GM18867 (cell line): ENCODE measurements at regions not wholly inside any gene's neighbourhood (a gene's known extent, or its start where the extent isn't known, plus 50 kb on each side); places are given as distances from the start of the nearest gene placed in this dataset.
"Not testable (repeated sequence)": the region's sequence is repeated elsewhere in the genome, so short reads cannot be mapped to it uniquely, and the experiment has no call there.

Experiments
- ATAC-seq: cut with Tn5 transposase; IDR thresholded peaks from one replicate; pipeline ENCODE4 v1.9.1; 2021; ENCODE audit warnings: mild to moderate bottlenecking, moderate library complexity; ENCODE audit not compliant: unreplicated experiment

DNA sequence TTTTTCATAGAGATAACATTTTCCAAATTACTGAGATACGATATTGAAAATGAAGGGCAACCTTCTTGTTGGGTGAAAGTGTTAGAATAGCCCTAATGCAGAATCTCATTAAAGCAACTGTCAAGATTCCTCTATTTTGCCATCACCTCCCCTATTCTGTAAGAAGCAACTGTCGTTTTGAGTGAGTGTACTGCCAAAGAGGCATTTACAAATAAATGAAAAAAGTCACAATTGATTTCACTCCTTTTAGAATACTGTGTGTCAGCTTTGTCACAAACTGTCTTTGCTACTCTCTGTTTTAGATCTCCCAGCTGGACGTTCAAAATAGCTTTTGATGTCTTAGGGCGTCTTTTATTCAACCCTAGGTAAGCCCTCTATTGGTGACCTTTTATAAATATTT is 322.8 kb upstream of the NAALADL2 start:
- ATAC-seq, result no peak

DNA sequence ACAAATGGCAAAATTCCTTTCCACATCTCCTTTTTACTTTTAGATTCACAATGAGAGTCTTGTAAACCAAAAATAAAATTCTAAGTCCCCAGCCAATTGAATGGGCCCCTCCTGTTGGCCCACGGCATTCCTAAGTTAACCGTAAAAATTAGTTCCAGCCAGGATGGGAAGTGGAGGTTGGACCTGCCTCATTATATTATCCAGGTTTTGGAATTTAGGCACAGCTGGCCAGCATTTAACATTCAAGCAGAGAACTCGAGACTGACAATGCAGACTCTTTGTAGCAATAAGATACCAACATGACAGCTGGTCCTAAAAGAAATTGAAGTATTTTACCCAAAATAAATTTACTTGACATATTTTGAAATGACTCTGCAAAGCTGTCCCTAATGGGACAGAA is 321.0 kb upstream of the NAALADL2 start:
- no peak for ATAC-seq

DNA sequence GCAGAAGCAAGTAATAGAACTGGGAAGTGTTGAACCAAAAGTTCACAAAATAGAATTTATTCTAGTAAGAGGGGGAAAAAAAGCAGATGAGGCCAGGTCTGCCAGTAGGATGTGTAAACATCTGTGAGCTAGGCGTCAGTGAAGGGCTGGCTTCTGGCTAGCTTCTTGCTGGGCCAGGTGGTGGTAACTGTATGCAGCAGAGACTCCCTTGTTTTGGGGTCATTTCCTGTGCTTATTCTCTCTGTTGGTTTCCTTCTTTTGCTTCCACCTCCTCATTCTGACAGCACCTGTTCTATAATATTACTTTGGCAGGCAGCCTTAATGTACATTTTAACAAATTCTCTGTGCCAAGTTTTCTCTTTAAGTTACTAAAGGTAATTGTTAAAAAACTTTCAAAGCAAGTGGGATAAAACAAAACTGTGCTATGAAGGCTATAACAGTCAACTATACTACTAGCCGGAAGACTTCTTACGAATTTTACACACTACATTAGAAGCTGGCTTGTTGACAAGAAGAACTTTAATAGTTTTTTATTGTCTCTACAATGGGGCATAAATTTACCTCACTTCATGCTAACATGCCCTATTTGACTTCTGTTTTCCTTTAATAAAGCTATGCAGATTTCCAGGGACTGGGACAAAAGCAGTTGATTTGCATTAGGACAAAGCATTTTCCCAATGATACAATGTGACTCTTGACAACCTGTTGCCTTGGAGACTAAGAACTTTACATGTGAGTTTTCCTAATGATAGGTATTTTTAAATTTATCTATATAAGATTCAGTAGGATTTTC is 318.8 kb upstream of the NAALADL2 start:
- ATAC-seq, result no peak

DNA sequence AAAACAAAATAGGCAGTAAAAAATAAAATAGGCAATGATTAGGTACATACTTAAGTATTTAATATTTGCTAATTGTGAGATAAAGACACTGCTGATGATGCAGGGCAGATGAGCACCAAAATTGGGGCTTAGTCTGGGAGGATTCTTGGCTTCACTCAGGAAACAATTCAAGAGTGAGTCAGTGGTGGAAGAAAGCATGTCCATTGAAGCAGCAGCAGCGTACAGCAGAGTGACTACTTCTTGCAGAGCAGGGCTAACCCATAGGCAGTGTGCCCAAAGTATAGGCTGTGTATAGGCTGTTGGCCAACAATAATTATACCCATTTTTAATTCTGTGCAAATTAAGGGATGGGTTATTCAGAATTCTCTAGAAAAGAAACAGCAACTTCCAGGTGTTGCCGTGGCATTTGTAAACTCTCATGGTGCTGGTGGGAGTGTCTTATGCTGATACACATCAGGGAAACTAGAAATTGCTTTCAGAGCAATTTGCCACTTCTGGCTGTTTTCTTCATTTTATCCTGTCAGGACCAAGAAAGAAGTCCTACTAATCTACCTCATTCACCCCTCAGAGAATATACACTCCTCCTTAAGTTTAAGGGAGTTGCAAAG is 317.3 kb upstream of the NAALADL2 start:
- no peak for ATAC-seq

DNA sequence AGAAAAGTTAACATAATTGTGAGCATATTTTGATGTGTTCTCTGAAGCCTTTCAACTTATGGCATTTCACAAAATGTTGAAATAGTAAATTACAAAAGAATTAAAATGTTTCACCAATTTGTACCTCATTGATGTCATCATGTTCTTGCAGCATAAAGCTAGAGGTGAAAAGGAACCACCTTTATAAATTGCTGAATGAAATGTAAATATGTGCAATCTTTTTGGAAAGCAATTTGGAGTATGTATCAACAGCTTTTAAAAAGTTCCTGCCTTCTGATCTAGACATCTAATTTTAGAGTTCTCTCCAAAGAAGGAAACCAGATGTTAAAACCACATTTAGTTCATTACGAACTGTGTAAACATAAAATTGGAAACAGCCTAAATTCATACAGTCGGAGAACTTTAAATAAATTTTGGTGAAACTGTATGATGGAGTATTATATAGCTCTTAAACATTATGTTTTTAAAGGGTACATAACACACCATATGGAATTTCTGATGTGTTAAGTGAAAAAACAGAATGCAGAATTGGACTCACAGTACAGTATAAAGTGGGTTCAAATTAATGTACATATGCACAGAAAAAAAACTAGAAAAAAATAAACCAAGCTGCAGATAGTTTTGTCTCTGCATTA is 311.2 kb upstream of the NAALADL2 start:
- ATAC-seq, result no peak

- ATAC-seq, result no peak
Measured at GRCh38 chr3:174548841-174549623, 310.1 kb upstream of the NAALADL2 start.

- no peak for ATAC-seq
Measured at GRCh38 chr3:174581558-174581957, 277.6 kb upstream of the NAALADL2 start.

DNA sequence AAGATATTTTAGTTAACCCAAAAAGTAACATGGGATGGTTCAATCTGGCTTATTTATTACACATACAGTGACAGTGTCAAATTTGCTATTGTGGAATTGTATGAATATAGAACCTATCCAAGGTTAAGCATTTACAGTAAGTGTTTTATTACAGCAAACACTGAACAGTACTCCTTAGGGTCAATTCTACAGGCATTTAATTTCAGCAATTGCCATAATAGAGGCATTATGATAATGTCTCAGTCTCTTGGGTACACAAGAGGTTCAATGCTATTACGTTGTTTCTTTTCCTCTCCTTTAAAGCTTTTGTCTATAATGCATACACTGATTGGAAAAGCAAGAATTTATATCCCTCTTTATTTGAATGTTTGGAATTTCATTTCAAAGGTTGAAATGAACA is 275.7 kb upstream of the NAALADL2 start:
- no peak for ATAC-seq

- not testable (repeated sequence) for ATAC-seq
Measured at GRCh38 chr3:174587137-174587536, 272.0 kb upstream of the NAALADL2 start.

GRCh38 chr3:174596447-174596982 is 262.6 kb upstream of the NAALADL2 start:
- ATAC-seq, result no peak

- no peak for ATAC-seq
Measured at GRCh38 chr3:174598885-174599439, 260.2 kb upstream of the NAALADL2 start.

DNA sequence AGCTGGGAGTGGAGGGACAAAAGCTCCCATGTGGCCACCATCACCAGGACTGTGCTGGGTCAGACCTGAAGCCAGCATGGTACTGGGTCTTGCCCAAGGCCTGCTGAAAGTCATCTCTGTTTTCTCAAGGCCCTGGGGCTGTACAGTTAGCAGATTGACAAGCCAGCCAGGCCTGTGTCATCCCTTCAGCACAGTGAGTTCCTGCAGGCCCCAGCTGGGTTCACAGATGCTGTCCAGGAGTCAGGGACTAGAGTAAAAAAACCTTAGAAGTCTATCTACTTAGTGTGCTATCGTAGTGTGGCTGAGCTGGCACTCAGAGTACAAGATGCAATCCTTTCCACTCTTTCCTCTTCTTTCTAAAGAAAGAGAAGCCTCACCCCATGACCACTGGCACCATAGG is 246.0 kb upstream of the NAALADL2 start:
- no peak for ATAC-seq

- no peak for ATAC-seq
Measured at GRCh38 chr3:174614036-174614435, 245.1 kb upstream of the NAALADL2 start.

DNA sequence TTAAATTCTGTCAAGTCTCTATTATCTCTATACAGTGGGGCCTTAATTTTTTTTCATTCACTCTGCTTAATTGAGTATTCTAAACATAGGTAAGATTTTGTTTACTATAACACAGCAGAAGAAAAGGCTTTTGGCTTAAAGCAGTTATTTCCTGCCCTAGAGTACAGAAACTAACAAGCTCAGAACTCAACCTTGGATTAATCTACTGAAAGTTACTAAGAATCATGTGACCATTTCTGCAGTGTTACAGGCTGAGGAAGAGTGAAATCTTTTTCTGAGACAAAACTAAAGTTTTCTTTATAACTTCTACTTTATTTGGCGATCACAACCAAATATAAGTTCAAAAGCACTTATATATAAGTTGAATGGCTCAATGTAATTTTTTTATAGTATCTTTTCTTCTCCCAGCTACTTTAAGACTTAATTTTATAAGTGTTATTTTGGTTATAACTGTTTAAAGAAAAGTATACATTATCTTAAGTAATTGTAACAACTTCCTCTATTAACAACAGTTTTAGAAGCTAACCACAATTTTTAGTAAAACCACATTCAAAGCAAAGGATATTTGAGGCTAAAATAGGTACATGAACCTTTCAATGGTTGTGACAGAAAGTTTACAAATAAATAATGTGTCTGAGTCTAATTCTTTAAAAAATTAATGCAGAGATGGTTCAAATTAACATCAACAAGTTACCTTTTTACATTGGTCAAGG is 240.6 kb upstream of the NAALADL2 start:
- peak; percentile 52 for ATAC-seq

DNA sequence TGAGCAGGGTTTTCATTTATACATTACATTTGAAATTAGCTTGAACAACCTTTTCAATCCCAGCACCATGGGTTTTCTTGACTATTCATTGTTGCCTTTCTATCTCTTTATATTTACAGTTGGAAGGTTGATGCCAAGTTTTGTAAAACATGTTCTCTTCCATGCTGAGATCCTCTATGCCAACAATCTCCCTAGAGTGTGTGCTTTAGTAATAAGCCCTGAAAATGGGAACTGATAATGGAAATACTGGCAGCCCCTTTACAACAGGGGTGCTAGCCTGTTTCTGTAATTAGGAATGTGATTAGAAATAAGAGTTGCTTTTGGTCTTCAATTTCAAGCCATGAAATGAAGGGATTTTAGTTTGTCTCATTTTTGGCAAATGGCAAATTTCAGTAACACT is 239.9 kb upstream of the NAALADL2 start:
- no peak for ATAC-seq

DNA sequence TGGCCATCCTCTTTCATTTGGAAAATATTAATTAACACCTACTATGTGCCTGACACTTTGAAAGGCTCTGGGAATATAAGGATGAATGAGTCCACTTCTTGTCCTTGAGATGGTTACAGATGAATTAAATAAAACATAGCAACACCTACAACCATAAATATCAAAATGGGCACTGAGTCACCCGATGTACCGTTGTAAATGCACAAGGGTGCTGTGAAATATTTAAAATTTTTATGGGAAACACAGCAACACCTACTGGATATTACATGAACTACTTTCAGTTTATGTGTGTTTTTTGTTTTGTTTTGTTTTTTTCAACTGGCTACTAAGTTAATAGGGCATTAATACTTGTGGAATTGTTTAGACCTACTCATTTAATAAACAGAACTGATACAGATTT is 239.0 kb upstream of the NAALADL2 start:
- ATAC-seq, result no peak

- ATAC-seq, result no peak
Measured at GRCh38 chr3:174620855-174621472, 238.2 kb upstream of the NAALADL2 start.

GRCh38 chr3:174633342-174633741 is 225.8 kb upstream of the NAALADL2 start:
- no peak for ATAC-seq

DNA sequence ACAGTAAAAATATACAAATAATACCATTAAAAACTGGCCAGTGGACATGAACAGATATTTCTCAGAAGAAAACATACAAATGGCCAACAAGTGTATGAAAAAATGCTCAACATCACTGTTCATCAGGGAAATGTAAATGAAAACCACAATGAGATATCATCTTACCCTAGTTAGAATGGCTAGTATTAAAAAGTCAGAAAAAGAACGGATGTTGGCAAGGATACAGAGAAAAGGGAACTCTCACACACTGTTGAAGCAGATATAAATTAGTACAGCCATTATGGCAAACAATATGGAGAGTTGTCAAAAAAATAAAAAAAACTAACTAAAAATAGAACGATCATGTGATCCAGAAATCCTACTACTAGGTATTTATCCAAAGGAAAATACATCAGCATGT is 222.7 kb upstream of the NAALADL2 start:
- ATAC-seq, result no peak

GRCh38 chr3:174639406-174639805 is 219.7 kb upstream of the NAALADL2 start:
- ATAC-seq, result no peak
